Suprapubic skin (tissue), 4 donors: ENCODE measurements at regions not wholly inside any gene's neighbourhood (a gene's known extent, or its start where the extent isn't known, plus 50 kb on each side); places are given as distances from the start of the nearest gene placed in this dataset.

Experiments used
- CTCF ChIP-seq, 2 donors: fragments of 200-600 bp in 1 of 2; fragments of 450-650 bp in 1 of 2; sonication (generic) in 1 of 2; IDR thresholded peaks; one replicate each; pipeline ENCODE4 v1.5.1; 2016 to 2019; ENCODE audit warnings: antibody characterized with exemption in 2 of 2, mild to moderate bottlenecking in 1 of 2, moderate library complexity in 1 of 2
- EP300 ChIP-seq: sonication (generic); formaldehyde crosslinking; IDR thresholded peaks from one replicate; pipeline ENCODE4 v1.6.1; 2017; ENCODE audit warnings: antibody characterized with exemption
- POLR2A ChIP-seq, 2 donors: fragments of 450-650 bp; IDR thresholded peaks; one replicate each; pipeline ENCODE4 v1.6.1; 2017; ENCODE audit warnings: antibody characterized with exemption in 2 of 2, mild to moderate bottlenecking in 2 of 2, moderate library complexity in 2 of 2
- POLR2AphosphoS5 ChIP-seq, 3 donors: sonication (generic); formaldehyde crosslinking; IDR thresholded peaks; one replicate each; pipeline ENCODE4 v1.6.1; 2017; ENCODE audit warnings: antibody characterized with exemption in 3 of 3

DNA sequence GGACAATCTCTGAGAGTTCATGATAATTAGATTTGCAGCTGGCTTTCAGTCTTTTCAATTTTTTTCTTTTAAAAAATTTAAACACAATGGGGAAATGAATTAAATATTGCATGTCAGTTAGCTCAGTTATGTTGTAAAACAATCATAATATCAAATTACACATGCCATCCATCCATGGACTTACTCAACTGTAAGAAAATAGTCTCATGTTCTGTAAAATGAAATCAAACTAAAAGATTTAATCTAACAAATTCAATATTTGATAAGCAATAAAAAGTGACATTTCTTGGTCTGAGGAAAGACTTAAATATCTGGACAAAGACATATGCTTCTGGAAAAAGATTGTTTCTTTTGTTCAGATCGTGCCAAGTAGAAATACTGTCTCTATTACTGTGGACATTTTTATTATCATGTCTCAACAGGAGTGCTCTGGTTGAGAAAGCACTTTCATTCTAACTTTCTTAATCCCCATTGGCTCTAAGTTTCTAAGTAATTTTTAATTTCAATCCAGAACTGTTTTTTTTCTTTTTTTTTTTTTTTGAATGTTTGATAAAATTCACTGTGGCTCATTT is 179.2 kb upstream of the FAM3C start:
- no peak for TF ChIP-seq CTCF (IDR thresholded peaks at IDR 0.05)
- TF ChIP-seq POLR2AphosphoS5 (IDR thresholded peaks at IDR 0.05), result no peak
- TF ChIP-seq POLR2A (IDR thresholded peaks at IDR 0.05), result no peak
- no peak for TF ChIP-seq EP300
